ENCODE measurements at regions not wholly inside any gene's neighbourhood (a gene's known extent, or its start where the extent isn't known, plus 50 kb on each side); places are given as distances from the start of the nearest gene placed in this dataset.

DNA sequence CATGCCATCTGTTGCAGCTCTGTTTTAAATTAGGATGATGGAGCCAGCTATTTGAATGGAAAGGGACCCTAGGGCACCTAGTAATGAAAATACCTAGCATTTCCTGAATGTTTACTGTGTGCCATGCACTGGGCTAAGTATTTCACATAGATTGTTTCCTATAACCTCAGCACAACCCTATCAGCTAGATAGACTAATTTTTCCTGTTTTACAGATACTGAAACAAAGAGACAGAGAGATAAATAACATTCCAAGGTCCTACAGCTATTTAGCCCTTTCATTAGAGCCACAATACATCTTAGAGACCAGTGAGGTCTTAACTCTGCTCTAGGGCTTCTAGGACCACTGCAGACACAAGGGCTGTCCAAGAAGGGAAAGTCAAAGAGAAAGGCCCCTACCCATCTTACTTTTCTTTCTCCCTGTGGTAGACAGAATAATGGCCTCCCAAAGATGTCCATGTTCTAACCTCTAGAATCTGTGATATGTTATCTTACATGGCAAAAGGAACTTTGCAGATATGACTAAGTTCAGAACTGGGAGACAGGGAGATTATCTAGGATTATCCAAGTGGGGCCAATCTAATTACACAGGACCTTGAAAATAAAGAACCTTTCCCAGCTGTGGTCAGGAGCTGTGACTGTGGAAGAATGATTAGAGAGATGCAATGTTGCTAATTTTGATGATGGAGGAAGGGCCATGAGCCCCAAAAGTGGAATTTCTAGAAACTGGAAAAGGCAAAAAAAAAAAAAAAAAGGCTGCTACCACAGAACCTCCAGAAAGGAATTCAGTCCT lies 157.0 kb downstream of the CCDC34 start:
- no peak overlapping the region for H3K4me2 ChIP-seq
- no peak overlapping the region for H3K4me3 ChIP-seq (ENCODE audit: low read depth in 2 of 2, low read length in 1 of 2)
- TF ChIP-seq, protein P1, sequence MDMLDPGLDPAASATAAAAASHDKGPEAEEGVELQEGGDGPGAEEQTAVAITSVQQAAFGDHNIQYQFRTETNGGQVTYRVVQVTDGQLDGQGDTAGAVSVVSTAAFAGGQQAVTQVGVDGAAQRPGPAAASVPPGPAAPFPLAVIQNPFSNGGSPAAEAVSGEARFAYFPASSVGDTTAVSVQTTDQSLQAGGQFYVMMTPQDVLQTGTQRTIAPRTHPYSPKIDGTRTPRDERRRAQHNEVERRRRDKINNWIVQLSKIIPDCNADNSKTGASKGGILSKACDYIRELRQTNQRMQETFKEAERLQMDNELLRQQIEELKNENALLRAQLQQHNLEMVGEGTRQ (IDR thresholded peaks at IDR 0.05; ENCODE audit: borderline replicate concordance, low read depth, low read length): no peak
- TF ChIP-seq, protein P2, sequence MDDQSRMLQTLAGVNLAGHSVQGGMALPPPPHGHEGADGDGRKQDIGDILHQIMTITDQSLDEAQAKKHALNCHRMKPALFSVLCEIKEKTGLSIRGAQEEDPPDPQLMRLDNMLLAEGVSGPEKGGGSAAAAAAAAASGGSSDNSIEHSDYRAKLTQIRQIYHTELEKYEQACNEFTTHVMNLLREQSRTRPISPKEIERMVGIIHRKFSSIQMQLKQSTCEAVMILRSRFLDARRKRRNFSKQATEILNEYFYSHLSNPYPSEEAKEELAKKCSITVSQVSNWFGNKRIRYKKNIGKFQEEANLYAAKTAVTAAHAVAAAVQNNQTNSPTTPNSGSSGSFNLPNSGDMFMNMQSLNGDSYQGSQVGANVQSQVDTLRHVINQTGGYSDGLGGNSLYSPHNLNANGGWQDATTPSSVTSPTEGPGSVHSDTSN (IDR thresholded peaks at IDR 0.05): no peak
- no peaks in the 10 kb centered on the region for H3K9me3 ChIP-seq
- DNase-seq: no peak
- peaks cover 14% of the 10 kb centered on the region for H3F3A ChIP-seq (replicated peaks; ENCODE audit: insufficient read depth)
- ChIA-PET CTCF (interaction anchor here (1.0 to 5.9 kb wide), 4 partner anchors 9 to 280 kb away, joined by 3 to 28 read pairs (median 6); no protein-coding TSS in a partner anchor), POLR2A (no interaction called here)
- no peaks in the 10 kb centered on the region for H3K9me2 ChIP-seq
- no peaks in the 10 kb centered on the region for H4K20me1 ChIP-seq (ENCODE audit: insufficient read depth)
- no peak overlapping the region for H2AFZ ChIP-seq (ENCODE audit: low read depth)
- peaks cover 21 to 59% of the 10 kb centered on the region in 2 experiments; a peak in 3 of 4 replicates for H3K4me1 ChIP-seq (ENCODE audit: control insufficient read depth in 1 of 2, insufficient read depth in 2 of 2, low read depth in 1 of 2, low read length in 1 of 2)
- no peak overlapping the region for H3K9ac ChIP-seq
- no peaks in the 10 kb centered on the region for H3K79me2 ChIP-seq (ENCODE audit: insufficient read depth)
- H3K27ac ChIP-seq (ENCODE audit: low read depth in 2 of 2, low read length in 1 of 2): no peak overlapping the region
- no peaks in the 10 kb centered on the region for H3K27me3 ChIP-seq (ENCODE audit: insufficient read depth)
- no peaks in the 10 kb centered on the region for H3K36me3 ChIP-seq (replicated peaks in 1 of 2; ENCODE audit: control insufficient read depth in 1 of 2, insufficient read depth in 2 of 2, low read length in 1 of 2)

DNA sequence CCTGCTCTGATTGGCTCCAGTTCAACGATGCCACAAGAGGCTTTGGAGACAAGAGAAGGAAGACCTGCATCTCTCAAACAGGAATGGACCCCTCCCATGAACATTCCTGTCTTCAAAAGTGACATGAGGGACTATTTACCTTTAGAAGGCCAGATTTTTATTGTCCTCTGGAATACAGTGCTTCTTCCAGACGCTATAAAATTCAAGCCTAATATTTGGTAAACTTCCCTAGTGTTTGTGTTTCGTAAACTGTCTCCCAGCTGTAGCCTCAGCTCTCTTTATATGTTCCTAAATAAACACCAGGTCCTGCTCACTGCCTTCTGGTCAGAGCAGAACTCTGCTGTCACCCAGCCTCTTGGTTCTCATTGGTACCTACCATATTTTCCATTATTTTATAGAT lies 157.8 kb downstream of the CCDC34 start:
- Histone ChIP-seq H3K79me2 (ENCODE audit: insufficient read depth) (no peaks in the 10 kb centered on the region), H3K9me2 (no peaks in the 10 kb centered on the region), H3K9ac (no peak overlapping the region), H3K4me3 (ENCODE audit: low read depth in 2 of 2, low read length in 1 of 2) (no peak overlapping the region), H3K36me3 (replicated peaks in 1 of 2; ENCODE audit: control insufficient read depth in 1 of 2, insufficient read depth in 2 of 2, low read length in 1 of 2) (no peaks in the 10 kb centered on the region), H4K20me1 (ENCODE audit: insufficient read depth) (no peaks in the 10 kb centered on the region), H2AFZ (ENCODE audit: low read depth) (no peak overlapping the region), H3K4me1 (ENCODE audit: control insufficient read depth in 1 of 2, insufficient read depth in 2 of 2, low read depth in 1 of 2, low read length in 1 of 2) (peaks cover 23 to 62% of the 10 kb centered on the region in 2 experiments; a peak in 3 of 4 replicates), H3K27me3 (ENCODE audit: insufficient read depth) (no peaks in the 10 kb centered on the region), H3K27ac (ENCODE audit: low read depth in 2 of 2, low read length in 1 of 2) (peak overlapping the region in 1 of 2 experiments; percentile 41; a peak in 1 of 4 replicates), H3K9me3 (no peaks in the 10 kb centered on the region), H3K4me2 (no peak overlapping the region), H3F3A (replicated peaks; ENCODE audit: insufficient read depth) (peaks cover 14% of the 10 kb centered on the region)
- ChIA-PET CTCF (interaction anchor here (1.0 to 5.9 kb wide), 4 partner anchors 10 to 281 kb away, joined by 3 to 28 read pairs (median 6); no protein-coding TSS in a partner anchor), POLR2A (no interaction called here)
- 50% methylated on average over 3 of the region's 3 CpGs for WGBS (ENCODE audit: low lambda C conversion rate)
- TF ChIP-seq GATA2 (CRISPR knock-in tag; IDR thresholded peaks at IDR 0.05) (no peak), JUND (IDR thresholded peaks at IDR 0.05) (no peak), NFIC (IDR thresholded peaks at IDR 0.05; ENCODE audit: borderline replicate concordance) (no peak), SMC3 (IDR thresholded peaks at IDR 0.05; ENCODE audit: low read depth, low read length) (no peak), RFX5 (IDR thresholded peaks at IDR 0.05; ENCODE audit: low read length) (no peak), TAF1 (IDR thresholded peaks at IDR 0.05; ENCODE audit: borderline replicate concordance, low read depth, low read length) (no peak), FOXM1 (IDR thresholded peaks at IDR 0.05; ENCODE audit: low read depth) (no peak), GABPA (IDR thresholded peaks at IDR 0.05; ENCODE audit: low read depth) (no peak)
- TF ChIP-seq, protein P3, sequence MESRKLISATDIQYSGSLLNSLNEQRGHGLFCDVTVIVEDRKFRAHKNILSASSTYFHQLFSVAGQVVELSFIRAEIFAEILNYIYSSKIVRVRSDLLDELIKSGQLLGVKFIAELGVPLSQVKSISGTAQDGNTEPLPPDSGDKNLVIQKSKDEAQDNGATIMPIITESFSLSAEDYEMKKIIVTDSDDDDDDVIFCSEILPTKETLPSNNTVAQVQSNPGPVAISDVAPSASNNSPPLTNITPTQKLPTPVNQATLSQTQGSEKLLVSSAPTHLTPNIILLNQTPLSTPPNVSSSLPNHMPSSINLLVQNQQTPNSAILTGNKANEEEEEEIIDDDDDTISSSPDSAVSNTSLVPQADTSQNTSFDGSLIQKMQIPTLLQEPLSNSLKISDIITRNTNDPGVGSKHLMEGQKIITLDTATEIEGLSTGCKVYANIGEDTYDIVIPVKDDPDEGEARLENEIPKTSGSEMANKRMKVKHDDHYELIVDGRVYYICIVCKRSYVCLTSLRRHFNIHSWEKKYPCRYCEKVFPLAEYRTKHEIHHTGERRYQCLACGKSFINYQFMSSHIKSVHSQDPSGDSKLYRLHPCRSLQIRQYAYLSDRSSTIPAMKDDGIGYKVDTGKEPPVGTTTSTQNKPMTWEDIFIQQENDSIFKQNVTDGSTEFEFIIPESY (IDR thresholded peaks at IDR 0.05; ENCODE audit: borderline replicate concordance, low read depth): no peak
- TF ChIP-seq, protein P2 (IDR thresholded peaks at IDR 0.05): no peak
- TF ChIP-seq, protein P4, sequence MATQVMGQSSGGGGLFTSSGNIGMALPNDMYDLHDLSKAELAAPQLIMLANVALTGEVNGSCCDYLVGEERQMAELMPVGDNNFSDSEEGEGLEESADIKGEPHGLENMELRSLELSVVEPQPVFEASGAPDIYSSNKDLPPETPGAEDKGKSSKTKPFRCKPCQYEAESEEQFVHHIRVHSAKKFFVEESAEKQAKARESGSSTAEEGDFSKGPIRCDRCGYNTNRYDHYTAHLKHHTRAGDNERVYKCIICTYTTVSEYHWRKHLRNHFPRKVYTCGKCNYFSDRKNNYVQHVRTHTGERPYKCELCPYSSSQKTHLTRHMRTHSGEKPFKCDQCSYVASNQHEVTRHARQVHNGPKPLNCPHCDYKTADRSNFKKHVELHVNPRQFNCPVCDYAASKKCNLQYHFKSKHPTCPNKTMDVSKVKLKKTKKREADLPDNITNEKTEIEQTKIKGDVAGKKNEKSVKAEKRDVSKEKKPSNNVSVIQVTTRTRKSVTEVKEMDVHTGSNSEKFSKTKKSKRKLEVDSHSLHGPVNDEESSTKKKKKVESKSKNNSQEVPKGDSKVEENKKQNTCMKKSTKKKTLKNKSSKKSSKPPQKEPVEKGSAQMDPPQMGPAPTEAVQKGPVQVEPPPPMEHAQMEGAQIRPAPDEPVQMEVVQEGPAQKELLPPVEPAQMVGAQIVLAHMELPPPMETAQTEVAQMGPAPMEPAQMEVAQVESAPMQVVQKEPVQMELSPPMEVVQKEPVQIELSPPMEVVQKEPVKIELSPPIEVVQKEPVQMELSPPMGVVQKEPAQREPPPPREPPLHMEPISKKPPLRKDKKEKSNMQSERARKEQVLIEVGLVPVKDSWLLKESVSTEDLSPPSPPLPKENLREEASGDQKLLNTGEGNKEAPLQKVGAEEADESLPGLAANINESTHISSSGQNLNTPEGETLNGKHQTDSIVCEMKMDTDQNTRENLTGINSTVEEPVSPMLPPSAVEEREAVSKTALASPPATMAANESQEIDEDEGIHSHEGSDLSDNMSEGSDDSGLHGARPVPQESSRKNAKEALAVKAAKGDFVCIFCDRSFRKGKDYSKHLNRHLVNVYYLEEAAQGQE (IDR thresholded peaks at IDR 0.05; ENCODE audit: low read depth, low read length): no peak
- no peak for DNase-seq

Data from SK-N-SH (cell line).